Gastroesophageal sphincter (tissue), 4 donors: ENCODE measurements at regions not wholly inside any gene's neighbourhood (a gene's known extent, or its start where the extent isn't known, plus 50 kb on each side); places are given as distances from the start of the nearest gene placed in this dataset.

Experiments used
- ATAC-seq: fragments of 150-250 bp; one replicate; pipeline ENCODE4 v1.9.1; 2016; ENCODE audit warnings: mild to moderate bottlenecking, moderate library complexity
- H3K27ac ChIP-seq, 4 donors: fragments of 200-600 bp; sonication (generic) in 3 of 4; 1 replicate in 3 of 4; 2 replicates in 1 of 4; pipeline ENCODE4 v1.5.1; 2016 to 2019
- H3K27me3 ChIP-seq: fragments of 200-600 bp; sonication (generic); one replicate; pipeline ENCODE4 v1.5.1; 2019
- H3K36me3 ChIP-seq, 2 donors: fragments of 200-600 bp; sonication (generic); one replicate each; pipeline ENCODE4 v1.5.1; 2019; ENCODE audit warnings: control low read depth in 1 of 2
- H3K4me1 ChIP-seq, 3 donors: fragments of 200-600 bp; sonication (generic); 1 replicate in 2 of 3; 2 replicates in 1 of 3; pipeline ENCODE4 v1.5.1; 2016 to 2019; ENCODE audit warnings: control low read depth in 2 of 3
- H3K4me3 ChIP-seq, 2 donors: fragments of 200-600 bp; sonication (generic); one replicate each; pipeline ENCODE4 v1.5.1; 2019; ENCODE audit warnings: mild to moderate bottlenecking in 1 of 2, moderate library complexity in 1 of 2
- H3K9me3 ChIP-seq, 3 donors: fragments of 200-600 bp; sonication (generic); one replicate each; pipeline ENCODE4 v1.5.1; 2017 to 2019; ENCODE audit warnings: control low read depth in 2 of 3
- CTCF ChIP-seq, 4 experiments: fragments of 200-600 bp in 2 of 4; fragments of 450-650 bp in 2 of 4; sonication (generic) in 1 of 4; IDR thresholded peaks; one replicate each; pipeline ENCODE4 v1.5.1; 2017 to 2019; ENCODE audit warnings: antibody characterized with exemption in 4 of 4, mild to moderate bottlenecking in 2 of 4, moderate library complexity in 2 of 4
- EP300 ChIP-seq: sonication (generic); formaldehyde crosslinking; IDR thresholded peaks from one replicate; pipeline ENCODE4 v1.6.1; 2017; ENCODE audit warnings: antibody characterized with exemption, mild to moderate bottlenecking
- POLR2A ChIP-seq, 2 donors: fragments of 450-650 bp; IDR thresholded peaks; one replicate each; pipeline ENCODE4 v1.6.1; 2017; ENCODE audit warnings: antibody characterized with exemption in 2 of 2, mild to moderate bottlenecking in 2 of 2, moderate library complexity in 1 of 2
- POLR2AphosphoS5 ChIP-seq: sonication (generic); formaldehyde crosslinking; IDR thresholded peaks from one replicate; pipeline ENCODE4 v1.6.1; 2017; ENCODE audit warnings: antibody characterized with exemption
- WGBS, 2 donors: methylation state at CpG; one replicate each; pipeline ENCODE4 v1.1.5; 2018; ENCODE audit warnings: low coverage in 1 of 2; 5-methylcytosine and 5-hydroxymethylcytosine counted together

GRCh38 chr3:21020043-21020442 is 731.0 kb downstream of the ZNF385D start:
- WGBS, 2 donors, result 56 to 59% methylated on average over 2 of the region's 2 CpGs
- Histone ChIP-seq H3K9me3 (peaks cover 0 to 9% (median 0%) of the 10 kb centered on the region in 3 donors), H3K4me3 (no peak overlapping the region), H3K27ac (no peak overlapping the region), H3K27me3 (no peaks in the 10 kb centered on the region), H3K4me1 (no peaks in the 10 kb centered on the region), H3K36me3 (no peaks in the 10 kb centered on the region)
- TF ChIP-seq CTCF (IDR thresholded peaks at IDR 0.05) (no peak), EP300 (no peak), POLR2AphosphoS5 (no peak), POLR2A (IDR thresholded peaks at IDR 0.05) (no peak)
- ATAC-seq, result no peak

GRCh38 chr3:21017115-21017852 is 733.7 kb downstream of the ZNF385D start:
- Histone ChIP-seq H3K27ac (no peak overlapping the region), H3K4me1 (no peaks in the 10 kb centered on the region), H3K9me3 (peaks cover 0 to 22% (median 0%) of the 10 kb centered on the region in 3 donors), H3K4me3 (no peak overlapping the region), H3K27me3 (no peaks in the 10 kb centered on the region), H3K36me3 (no peaks in the 10 kb centered on the region)
- TF ChIP-seq CTCF (IDR thresholded peaks at IDR 0.05) (no peak), EP300 (no peak), POLR2A (IDR thresholded peaks at IDR 0.05) (no peak), POLR2AphosphoS5 (no peak)
- 100% methylated on average over 2 of the region's 10 CpGs for WGBS, 2 donors
- ATAC-seq, result no peak

GRCh38 chr3:21013566-21013965 is 737.4 kb downstream of the ZNF385D start:
- Histone ChIP-seq H3K4me3 (no peak overlapping the region), H3K27ac (no peak overlapping the region), H3K9me3 (peaks cover 0 to 22% (median 0%) of the 10 kb centered on the region in 3 donors), H3K36me3 (no peaks in the 10 kb centered on the region), H3K4me1 (no peaks in the 10 kb centered on the region), H3K27me3 (no peaks in the 10 kb centered on the region)
- no peak for ATAC-seq
- TF ChIP-seq POLR2A (IDR thresholded peaks at IDR 0.05), result no peak
- TF ChIP-seq CTCF (IDR thresholded peaks at IDR 0.05), result no peak
- TF ChIP-seq POLR2AphosphoS5, result no peak
- TF ChIP-seq EP300, result no peak

- Histone ChIP-seq H3K36me3 (no peaks in the 10 kb centered on the region), H3K4me1 (no peaks in the 10 kb centered on the region), H3K27me3 (no peaks in the 10 kb centered on the region), H3K9me3 (no peaks in the 10 kb centered on the region), H3K4me3 (no peak overlapping the region), H3K27ac (no peak overlapping the region)
- WGBS, 2 donors, result 56% methylated on average over 1 of the region's 1 CpG; no CpG with 5 or more reads in 1 of the 2 donors
- TF ChIP-seq EP300 (no peak), CTCF (IDR thresholded peaks at IDR 0.05) (no peak), POLR2A (IDR thresholded peaks at IDR 0.05) (no peak), POLR2AphosphoS5 (no peak)
- no peak for ATAC-seq
Observed at GRCh38 chr3:20999661-21000060, 751.3 kb downstream of the ZNF385D start.

GRCh38 chr3:20997183-20997582 is 753.8 kb downstream of the ZNF385D start:
- no peaks in the 10 kb centered on the region for H3K36me3 ChIP-seq
- no peaks in the 10 kb centered on the region for H3K27me3 ChIP-seq
- ATAC-seq, result no peak
- 89 to 96% methylated on average over 2 of the region's 2 CpGs for WGBS, 2 donors
- TF ChIP-seq EP300 (no peak), POLR2A (IDR thresholded peaks at IDR 0.05) (no peak), POLR2AphosphoS5 (no peak), CTCF (IDR thresholded peaks at IDR 0.05) (no peak)
- no peak overlapping the region for H3K4me3 ChIP-seq
- H3K27ac ChIP-seq, result no peak overlapping the region
- no peaks in the 10 kb centered on the region for H3K4me1 ChIP-seq
- no peaks in the 10 kb centered on the region for H3K9me3 ChIP-seq
